CD14-positive monocyte (primary cell): ENCODE measurements at regions not wholly inside any gene's neighbourhood (a gene's known extent, or its start where the extent isn't known, plus 50 kb on each side); places are given as distances from the start of the nearest gene placed in this dataset.

ENCODE experiments used
- DNase-seq, 3 donors: peaks; one replicate each; pipeline ENCODE4 v3.0.0-alpha.2; 2011 to 2022
- H2AFZ ChIP-seq: 2 replicates; pipeline ENCODE4 v1.6.0; 2012; ENCODE audit warnings: mild to moderate bottlenecking, low read depth, low read length, inconsistent platforms; ENCODE audit not compliant: insufficient read depth, poor library complexity, severe bottlenecking
- H3K27ac ChIP-seq, 2 donors: 1 replicate in 1 of 2; 2 replicates in 1 of 2; pipeline ENCODE4 v1.5.1; 2012 to 2013; ENCODE audit warnings: low read length in 2 of 2, control low read depth in 1 of 2, inconsistent platforms in 1 of 2, low read depth in 1 of 2, mild to moderate bottlenecking in 1 of 2
- H3K27me3 ChIP-seq, 2 donors: one replicate each; pipeline versions ENCODE4 v1.6.0 to v1.6.1; 2011 to 2013; ENCODE audit warnings: low read length in 2 of 2; ENCODE audit not compliant: control insufficient read depth in 2 of 2, insufficient read depth in 2 of 2
- H3K36me3 ChIP-seq, 2 donors: replicated peaks in 1 of 2; 1 replicate in 1 of 2; 2 replicates in 1 of 2; pipeline versions ENCODE4 v1.5.1 to v1.6.1; 2012 to 2013; ENCODE audit warnings: low read length in 2 of 2, control low read depth in 1 of 2, inconsistent platforms in 1 of 2, mild to moderate bottlenecking in 1 of 2; ENCODE audit not compliant: insufficient read depth in 2 of 2, control insufficient read depth in 1 of 2
- H3K4me1 ChIP-seq, 2 donors: 1 replicate in 1 of 2; 2 replicates in 1 of 2; pipeline versions ENCODE4 v1.5.1 to v1.6.1; 2012 to 2013; ENCODE audit warnings: low read length in 2 of 2, control low read depth in 1 of 2, inconsistent platforms in 1 of 2, mild to moderate bottlenecking in 1 of 2, moderate library complexity in 1 of 2; ENCODE audit not compliant: insufficient read depth in 2 of 2, control insufficient read depth in 1 of 2
- H3K4me2 ChIP-seq: replicated peaks from 2 replicates; pipeline ENCODE3; 2012; ENCODE audit warnings: low read length, moderate library complexity, mild to moderate bottlenecking; ENCODE audit not compliant: poor library complexity, severe bottlenecking; ENCODE audit errors: extremely low read depth
- H3K4me3 ChIP-seq, 3 experiments: fragments of 200-600 bp in 1 of 3; sonication (generic) in 1 of 3; replicated peaks in 1 of 3; 1 replicate in 2 of 3; 2 replicates in 1 of 3; pipeline ENCODE4 v1.5.1; 2011 to 2013; ENCODE audit warnings: low read length in 3 of 3, mild to moderate bottlenecking in 3 of 3, control low read depth in 2 of 3, low read depth in 2 of 3, inconsistent platforms in 1 of 3, moderate library complexity in 1 of 3
- H3K79me2 ChIP-seq: 2 replicates; pipeline ENCODE4 v1.6.0; 2012; ENCODE audit warnings: mild to moderate bottlenecking, control low read depth, inconsistent platforms, low read length, moderate library complexity; ENCODE audit not compliant: insufficient read depth
- H3K9ac ChIP-seq: 2 replicates; pipeline ENCODE4 v1.6.0; 2017; ENCODE audit warnings: low read length, mild to moderate bottlenecking; ENCODE audit not compliant: insufficient read depth, poor library complexity, severe bottlenecking
- H3K9me3 ChIP-seq, 2 donors: replicated peaks in 1 of 2; 1 replicate in 1 of 2; 2 replicates in 1 of 2; pipeline versions ENCODE4 v1.5.1 to v1.6.1; 2012 to 2013; ENCODE audit warnings: low read length in 2 of 2, control low read depth in 1 of 2; ENCODE audit not compliant: control insufficient read depth in 1 of 2, insufficient read depth in 1 of 2
- H4K20me1 ChIP-seq: 2 replicates; pipeline ENCODE4 v1.6.0; 2012; ENCODE audit warnings: mild to moderate bottlenecking, low read length, control low read depth, moderate library complexity; ENCODE audit not compliant: insufficient read depth
- H3K27ac Mint-ChIP-seq, 7 donors: one replicate each; pipeline ENCODE4 v1.8.0; 2020; ENCODE audit warnings: mild to moderate bottlenecking in 7 of 7, mixed read lengths in 7 of 7, moderate library complexity in 6 of 7, inconsistent platforms in 2 of 7
- H3K27me3 Mint-ChIP-seq, 3 donors: one replicate each; pipeline ENCODE4 v1.8.0; 2021 to 2022; ENCODE audit warnings: low read depth in 3 of 3, mild to moderate bottlenecking in 3 of 3, mixed read lengths in 3 of 3, moderate library complexity in 3 of 3, inconsistent platforms in 1 of 3
- H3K36me3 Mint-ChIP-seq, 2 donors: one replicate each; pipeline ENCODE4 v1.8.0; 2020; ENCODE audit warnings: mixed read lengths in 2 of 2, inconsistent platforms in 1 of 2, mild to moderate bottlenecking in 1 of 2
- H3K4me1 Mint-ChIP-seq: one replicate; pipeline ENCODE4 v1.8.0; 2020; ENCODE audit warnings: mild to moderate bottlenecking, mixed read lengths
- H3K4me3 Mint-ChIP-seq, 2 donors: one replicate each; pipeline ENCODE4 v1.8.0; 2020; ENCODE audit warnings: mild to moderate bottlenecking in 2 of 2, mixed read lengths in 2 of 2, moderate library complexity in 1 of 2
- H3K9me3 Mint-ChIP-seq, 7 donors: one replicate each; pipeline ENCODE4 v1.8.0; 2020 to 2022; ENCODE audit warnings: mixed read lengths in 7 of 7, mild to moderate bottlenecking in 6 of 7, moderate library complexity in 6 of 7, inconsistent platforms in 2 of 7
- CTCF ChIP-seq: fragments of 200-600 bp; IDR thresholded peaks from one replicate; pipeline ENCODE4 v1.8.0; 2022; ENCODE audit warnings: antibody characterized with exemption, mild to moderate bottlenecking
- WGBS: methylation state at CpG from one replicate; pipeline ENCODE4 v1.1.5; 2013; ENCODE audit warnings: missing lambda C conversion rate; ENCODE audit not compliant: insufficient coverage; 5-methylcytosine and 5-hydroxymethylcytosine counted together
- intact Hi-C, 2 donors: fragments of 100-400 bp; cut with micrococcal nuclease; formaldehyde crosslinking; loops; one replicate each; pipeline versions ENCODE4 v1.15.0 to v1.15.1; 2023

DNA sequence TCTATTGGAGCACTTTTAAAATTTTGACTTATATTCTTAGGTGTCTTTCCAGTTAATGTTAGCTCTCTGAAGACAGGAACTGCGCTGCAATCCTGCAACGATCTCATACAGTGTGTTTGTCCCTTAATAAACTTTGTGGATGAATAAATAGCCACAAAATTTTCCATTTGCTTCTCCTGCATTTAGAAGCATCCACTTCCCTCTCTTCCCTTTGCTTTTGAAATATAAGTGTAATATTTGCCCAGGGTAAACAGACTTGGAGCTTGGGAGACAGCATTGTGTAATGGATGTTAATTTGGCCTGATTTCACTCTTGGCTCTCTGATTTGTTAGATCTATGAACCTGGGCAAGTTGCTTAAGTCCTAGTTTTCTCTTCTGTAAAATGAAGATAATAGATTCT, 58.2 kb upstream of the CD28 start:
- H3K36me3 Mint-ChIP-seq, result no peaks in the 10 kb centered on the region
- Histone ChIP-seq H3K4me2 (no peak overlapping the region), H3K4me1 (peaks cover 26 to 31% of the 10 kb centered on the region in 2 donors), H2AFZ (no peak overlapping the region), H3K4me3 (no peak overlapping the region), H3K9me3 (no peaks in the 10 kb centered on the region), H3K27me3 (no peaks in the 10 kb centered on the region), H4K20me1 (no peaks in the 10 kb centered on the region), H3K36me3 (no peaks in the 10 kb centered on the region), H3K27ac (no peak overlapping the region), H3K9ac (no peak overlapping the region), H3K79me2 (no peaks in the 10 kb centered on the region)
- no peak for TF ChIP-seq CTCF
- DNase-seq, result no peak
- WGBS, result no CpG with 5 or more reads among the region's 2 CpGs
- H3K27me3 Mint-ChIP-seq, result peaks cover 0 to 6% (median 3%) of the 10 kb centered on the region in 3 donors
- intact Hi-C loops, result no loop called here
- peaks cover 39% of the 10 kb centered on the region for H3K4me1 Mint-ChIP-seq
- H3K4me3 Mint-ChIP-seq, result no peak overlapping the region
- H3K9me3 Mint-ChIP-seq, result no peaks in the 10 kb centered on the region
- H3K27ac Mint-ChIP-seq, result no peak overlapping the region

DNA sequence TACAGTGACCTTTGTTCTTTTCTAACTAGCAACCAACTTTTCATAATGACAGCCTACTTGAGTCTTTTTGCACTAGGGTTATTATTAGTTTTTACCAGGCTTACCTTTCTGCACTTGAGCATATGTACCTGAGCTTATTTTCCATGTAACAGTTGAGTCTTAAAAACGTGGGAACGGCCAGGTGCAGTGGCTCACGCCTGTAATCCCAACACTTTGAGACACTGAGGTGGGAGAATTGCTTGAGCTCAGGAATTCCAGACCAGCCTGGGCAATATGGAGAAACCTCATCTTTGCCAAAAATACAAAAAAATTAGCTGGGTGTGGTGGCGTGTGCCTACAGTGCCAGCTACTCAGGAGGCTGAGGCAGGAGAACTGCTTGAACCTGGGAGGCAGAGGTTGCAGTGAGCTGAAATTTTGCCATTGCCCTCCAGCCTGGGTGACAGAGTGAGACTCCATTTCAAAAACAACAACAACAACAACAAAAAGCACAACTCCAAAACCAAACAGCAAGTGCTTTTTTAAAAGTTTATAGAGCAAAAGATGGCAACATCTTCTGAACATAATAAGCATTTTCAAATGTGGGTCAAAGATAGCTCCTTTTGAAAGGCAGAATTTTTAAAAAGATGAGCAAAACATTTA, 57.1 kb upstream of the CD28 start:
- no peak for TF ChIP-seq CTCF
- intact Hi-C loops, result no loop called here
- H3K9ac ChIP-seq, result peak overlapping the region; percentile 27
- H3K79me2 ChIP-seq, result no peaks in the 10 kb centered on the region
- H3K9me3 ChIP-seq, result no peaks in the 10 kb centered on the region
- Mint-ChIP-seq H3K27ac (peak overlapping the region; percentile 96 to 99 (median 97)), H3K27me3 (peaks cover 0 to 6% (median 3%) of the 10 kb centered on the region in 3 donors), H3K9me3 (no peaks in the 10 kb centered on the region), H3K36me3 (no peaks in the 10 kb centered on the region), H3K4me1 (peaks cover 39% of the 10 kb centered on the region), H3K4me3 (peak overlapping the region in 1 of 2 donors; percentile 12)
- no peaks in the 10 kb centered on the region for H3K36me3 ChIP-seq
- peak overlapping the region in 1 of 3 experiments; percentile 37 for H3K4me3 ChIP-seq
- H4K20me1 ChIP-seq, result no peaks in the 10 kb centered on the region
- H2AFZ ChIP-seq, result peak overlapping the region; percentile 42
- WGBS, result 100% methylated on average over 1 of the region's 4 CpGs
- H3K4me2 ChIP-seq, result peak overlapping the region; percentile 39
- H3K27me3 ChIP-seq, result no peaks in the 10 kb centered on the region
- H3K27ac ChIP-seq, result peak overlapping the region; percentile 49 to 92
- H3K4me1 ChIP-seq, result peaks cover 26 to 31% of the 10 kb centered on the region in 2 donors
- DNase-seq, result no peak
